ENCODE measurements at regions not wholly inside any gene's neighbourhood (a gene's known extent, or its start where the extent isn't known, plus 50 kb on each side); places are given as distances from the start of the nearest gene placed in this dataset.
A peak's percentile ranks its signal among the peaks of the same experiment; 100 is the strongest.

DNA sequence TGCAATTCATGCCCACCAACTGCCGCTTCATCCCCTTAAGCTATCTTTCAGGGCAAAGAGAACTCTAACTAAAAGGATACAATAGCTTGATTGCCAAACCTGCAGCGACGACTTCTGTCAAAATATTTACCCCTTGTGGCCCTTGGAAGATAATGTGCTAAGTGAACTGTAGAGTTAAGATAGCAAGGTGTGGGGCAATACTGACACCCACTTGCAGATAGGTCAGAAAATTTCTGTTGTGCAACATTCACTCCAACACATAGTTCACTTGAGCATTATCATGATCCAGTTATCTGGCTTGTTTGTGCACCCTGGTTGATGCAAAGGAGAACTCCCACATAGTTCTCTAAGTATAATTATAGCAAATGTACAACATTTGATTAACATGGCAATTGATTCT, 55.6 kb downstream of the RHOXF2B start:
- no peak for DNase-seq (ENCODE audit: low spot score)

DNA sequence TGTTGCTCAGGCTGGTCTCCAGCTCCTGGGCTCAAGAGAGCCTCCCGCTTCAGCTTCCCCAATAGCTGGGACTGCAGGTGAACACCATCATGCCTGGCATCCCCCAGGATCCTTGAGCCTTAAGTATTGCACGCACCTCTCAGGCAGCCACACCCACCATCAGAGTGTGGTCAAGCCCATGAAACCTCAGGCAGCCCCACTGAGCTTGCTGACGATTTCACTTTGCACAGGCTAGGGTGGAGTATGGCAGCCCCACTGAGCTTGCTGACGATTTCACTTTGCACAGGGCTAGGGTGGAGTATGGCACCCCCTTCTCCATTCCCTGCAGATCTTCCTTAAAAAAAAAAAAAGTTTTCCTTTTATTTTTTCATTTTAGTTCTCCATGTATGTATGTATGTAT, 57.2 kb downstream of the RHOXF2B start:
- DNase-seq (ENCODE audit: low spot score) = no peak

DNA sequence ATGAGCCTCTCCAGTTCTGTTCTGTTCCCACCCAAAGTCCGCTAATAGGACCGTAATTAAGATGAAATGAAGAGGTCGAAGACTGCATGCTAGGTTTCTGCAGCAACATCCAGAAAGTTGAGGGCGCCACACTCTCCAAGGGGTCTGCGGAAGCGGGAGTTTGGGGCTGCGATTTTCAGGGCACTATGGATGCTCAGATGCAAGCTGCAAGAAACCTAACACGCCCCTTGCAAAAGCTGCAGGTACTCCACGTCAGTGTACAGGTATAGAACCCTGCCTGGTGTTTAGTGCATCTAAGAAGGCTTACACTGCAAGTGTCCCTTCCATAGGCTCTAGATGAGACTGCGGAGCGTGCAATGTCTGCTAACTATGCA, 61.4 kb downstream of the RHOXF2B start:
- DNase-seq (ENCODE audit: low spot score) = no peak

DNA sequence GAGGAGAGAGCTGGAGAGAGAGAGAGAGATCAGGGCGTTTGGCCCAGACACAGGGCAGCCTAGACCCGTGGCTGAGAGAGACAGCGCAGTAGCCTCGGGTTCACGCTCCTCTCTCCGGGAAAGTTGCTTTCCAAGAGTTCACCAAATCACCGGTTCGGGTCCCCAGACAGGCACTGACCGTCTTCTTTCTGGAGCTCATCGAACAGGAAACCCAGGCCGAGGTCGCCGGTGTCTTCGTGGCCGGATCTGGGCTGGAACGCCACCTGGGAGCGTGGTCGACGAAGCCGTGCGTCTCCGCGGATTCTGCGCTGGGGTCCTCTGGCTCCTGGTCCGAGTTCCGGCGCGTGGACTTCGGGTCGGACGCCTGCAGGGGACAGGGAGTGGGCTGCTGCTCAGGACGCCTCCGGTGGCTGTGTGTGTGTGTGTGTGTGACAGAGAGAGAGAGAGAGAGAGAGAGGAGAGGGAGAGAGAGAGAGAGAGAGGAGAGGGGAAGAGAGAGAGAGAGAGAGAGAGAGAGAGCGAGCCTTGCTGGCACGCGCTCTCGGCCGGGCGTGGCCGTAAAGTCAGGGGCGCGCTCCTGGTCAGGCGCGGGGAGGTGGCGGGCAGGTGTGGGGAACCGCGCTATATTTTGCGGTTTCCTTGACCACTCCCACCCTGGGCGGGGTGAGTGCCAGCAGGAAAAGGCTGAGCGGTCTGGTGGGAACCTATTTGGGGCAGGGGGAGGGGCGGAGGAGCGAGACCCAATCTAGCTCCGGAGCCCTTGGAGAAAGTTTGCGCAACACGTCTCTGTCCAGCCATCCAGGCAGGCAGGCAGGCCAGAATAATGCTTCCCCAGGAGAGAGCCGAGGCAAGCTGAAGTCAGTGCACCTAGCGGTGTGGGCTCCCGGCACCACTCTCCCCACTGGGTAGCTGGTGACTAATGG, 62.1 kb downstream of the RHOXF2B start:
- DNase-seq (ENCODE audit: low spot score) = peak; percentile 17

DNA sequence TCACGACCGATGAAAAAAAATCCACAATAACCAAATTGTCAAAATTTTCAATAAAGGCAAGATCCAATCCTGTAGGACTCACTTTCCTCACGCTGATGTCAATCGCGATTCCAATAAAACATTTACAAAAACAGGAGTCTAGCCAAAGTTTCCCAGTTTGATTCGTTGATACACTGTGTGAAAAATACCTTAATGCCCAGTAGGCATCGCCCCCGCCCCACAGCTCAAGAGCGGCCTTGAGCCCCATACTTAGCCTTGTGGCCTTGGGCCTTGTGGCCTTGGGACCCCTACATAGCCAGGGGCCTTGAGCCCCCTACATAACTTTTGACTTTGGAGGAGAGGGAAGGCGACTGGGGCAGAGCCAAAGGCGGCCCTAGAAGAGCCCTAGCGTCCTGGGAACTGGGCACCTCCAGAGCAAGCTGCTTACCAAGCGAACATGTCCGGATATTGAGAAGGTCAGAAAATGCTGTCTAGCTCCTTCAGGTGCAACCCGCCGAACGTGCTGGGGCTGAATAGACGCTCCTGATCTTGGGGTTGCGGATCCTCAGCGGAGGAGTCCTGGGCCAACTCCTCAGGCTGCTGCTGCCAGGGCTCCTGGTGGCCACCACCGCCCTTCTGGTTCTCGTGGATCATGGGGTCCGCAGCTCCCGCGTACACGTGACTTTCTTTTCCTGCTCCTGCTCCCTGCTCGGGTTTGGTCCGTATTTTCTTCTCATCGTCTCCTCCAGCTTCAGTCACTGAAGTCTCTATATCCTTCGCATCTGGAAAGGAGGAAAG, 62.9 kb downstream of the RHOXF2B start:
- no peak for DNase-seq (ENCODE audit: low spot score)

DNA sequence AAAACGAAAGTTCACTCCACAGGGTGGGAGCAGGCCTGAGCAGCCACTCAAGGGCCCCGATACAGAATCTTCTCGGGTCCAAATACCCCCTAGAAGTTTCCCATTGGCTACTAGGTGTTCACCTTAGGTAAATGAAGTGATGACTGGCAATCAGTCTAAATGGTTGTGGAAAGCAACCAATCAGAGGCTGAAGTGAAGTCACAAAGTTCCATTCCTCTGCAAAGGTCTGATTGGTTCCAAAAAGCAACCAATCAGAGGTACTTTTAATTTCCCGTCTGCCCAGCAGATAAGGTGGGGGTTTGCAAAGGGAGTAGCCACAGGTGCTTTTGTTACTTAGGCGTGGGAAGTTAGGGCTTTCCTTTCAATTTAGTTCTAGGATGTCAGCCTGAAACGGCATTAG, 58.2 kb upstream of the NKAP start:
- DNase-seq (ENCODE audit: low spot score) = no peak

- peak; percentile 55 for DNase-seq (ENCODE audit: low spot score)
Observed at GRCh38 chrX:120000490-120001246, 57.1 kb upstream of the NKAP start.

- no peak for DNase-seq (ENCODE audit: low spot score)
Observed at GRCh38 chrX:119999087-119999634, 55.6 kb upstream of the NKAP start.

DNA sequence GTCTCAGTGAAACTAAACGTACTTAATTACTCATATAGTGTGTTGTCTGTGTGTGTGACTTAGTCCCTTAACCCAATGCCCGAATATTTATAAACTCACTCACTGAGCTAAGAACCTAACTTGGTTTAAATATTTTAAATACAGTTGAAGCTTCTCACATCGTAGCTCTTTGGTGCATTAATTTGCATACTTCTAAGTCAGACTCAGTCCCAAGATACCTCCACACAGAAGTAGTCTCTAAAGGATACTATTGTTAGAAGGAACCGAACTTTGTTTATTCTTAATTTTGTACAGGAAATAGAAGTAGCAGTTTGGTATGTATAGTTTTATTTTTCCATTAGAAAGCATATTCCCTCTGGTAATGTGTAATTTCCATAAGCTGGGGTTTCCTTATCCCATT, 54.0 kb upstream of the NKAP start:
- no peak for DNase-seq (ENCODE audit: low spot score)

GRCh38 chrX:119996600-119997524, 53.3 kb upstream of the NKAP start:
- DNase-seq (ENCODE audit: low spot score) = no peak

GRCh38 chrX:119996069-119996468, 52.5 kb upstream of the NKAP start:
- DNase-seq (ENCODE audit: low spot score) = no peak

Measured in kidney tubule cell (primary cell).